ENCODE measurements at regions not wholly inside any gene's neighbourhood (a gene's known extent, or its start where the extent isn't known, plus 50 kb on each side); places are given as distances from the start of the nearest gene placed in this dataset.

DNA sequence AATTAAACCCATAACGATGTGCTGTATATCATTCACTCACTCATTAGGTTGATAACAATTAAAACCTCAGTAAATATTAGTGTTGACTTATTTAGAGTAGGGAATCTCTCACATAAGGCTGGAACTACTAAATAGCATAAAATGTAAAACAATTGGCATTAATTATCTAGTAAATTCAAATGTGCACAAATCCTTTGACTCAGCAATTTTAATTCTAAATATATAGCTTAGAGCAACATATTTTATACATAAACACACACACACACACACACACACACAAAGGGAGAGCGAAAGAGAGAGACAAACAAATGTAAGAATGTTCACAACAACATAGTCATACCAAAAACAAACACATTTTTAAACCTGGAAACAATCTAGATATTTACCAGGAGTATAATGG is 443.1 kb upstream of the KCNH7 start:
- H3K9me3 ChIP-seq (ENCODE audit: control insufficient read depth, low read length): no peaks in the 10 kb centered on the region
- no peak overlapping the region for H3K4me3 ChIP-seq (ENCODE audit: extremely low read depth, insufficient read depth, low read length, poor library complexity, severe bottlenecking)
- no CpG with 5 or more reads among the region's 2 CpGs for WGBS, 2 experiments (ENCODE audit: insufficient coverage in 2 of 2)
- H3K36me3 ChIP-seq (ENCODE audit: control insufficient read depth, insufficient read depth, low read length): no peaks in the 10 kb centered on the region
- H3K4me1 ChIP-seq (ENCODE audit: control insufficient read depth, insufficient read depth, low read length, poor library complexity, severe bottlenecking): no peaks in the 10 kb centered on the region
- H3K27ac ChIP-seq (ENCODE audit: low read depth, low read length, severe bottlenecking): no peak overlapping the region

GRCh38 chr2:163269374-163270021 is 430.9 kb upstream of the KCNH7 start:
- no peak overlapping the region for H3K4me3 ChIP-seq (ENCODE audit: extremely low read depth, insufficient read depth, low read length, poor library complexity, severe bottlenecking)
- WGBS, 2 experiments (ENCODE audit: insufficient coverage in 2 of 2): 100% methylated on average over 1 of the region's 9 CpGs
- H3K36me3 ChIP-seq (ENCODE audit: control insufficient read depth, insufficient read depth, low read length): no peaks in the 10 kb centered on the region
- H3K9me3 ChIP-seq (ENCODE audit: control insufficient read depth, low read length): peaks cover 4% of the 10 kb centered on the region
- H3K4me1 ChIP-seq (ENCODE audit: control insufficient read depth, insufficient read depth, low read length, poor library complexity, severe bottlenecking): no peaks in the 10 kb centered on the region
- H3K27ac ChIP-seq (ENCODE audit: low read depth, low read length, severe bottlenecking): no peak overlapping the region

GRCh38 chr2:163266772-163267171 is 428.2 kb upstream of the KCNH7 start:
- Histone ChIP-seq H3K4me3 (ENCODE audit: extremely low read depth, insufficient read depth, low read length, poor library complexity, severe bottlenecking) (no peak overlapping the region), H3K27ac (ENCODE audit: low read depth, low read length, severe bottlenecking) (no peak overlapping the region), H3K36me3 (ENCODE audit: control insufficient read depth, insufficient read depth, low read length) (no peaks in the 10 kb centered on the region), H3K9me3 (ENCODE audit: control insufficient read depth, low read length) (no peaks in the 10 kb centered on the region), H3K4me1 (ENCODE audit: control insufficient read depth, insufficient read depth, low read length, poor library complexity, severe bottlenecking) (no peaks in the 10 kb centered on the region)
- WGBS, 2 experiments (ENCODE audit: insufficient coverage in 2 of 2): 83% methylated on average over 1 of the region's 1 CpG; no CpG with 5 or more reads in 1 of the 2 experiments

- Histone ChIP-seq H3K9me3 (ENCODE audit: control insufficient read depth, low read length) (no peaks in the 10 kb centered on the region), H3K27ac (ENCODE audit: low read depth, low read length, severe bottlenecking) (no peak overlapping the region), H3K4me3 (ENCODE audit: extremely low read depth, insufficient read depth, low read length, poor library complexity, severe bottlenecking) (no peak overlapping the region), H3K36me3 (ENCODE audit: control insufficient read depth, insufficient read depth, low read length) (no peaks in the 10 kb centered on the region), H3K4me1 (ENCODE audit: control insufficient read depth, insufficient read depth, low read length, poor library complexity, severe bottlenecking) (no peaks in the 10 kb centered on the region)
Measured at GRCh38 chr2:163265562-163265961, 427.0 kb upstream of the KCNH7 start.

- H3K36me3 ChIP-seq (ENCODE audit: control insufficient read depth, insufficient read depth, low read length): no peaks in the 10 kb centered on the region
- no peak overlapping the region for H3K27ac ChIP-seq (ENCODE audit: low read depth, low read length, severe bottlenecking)
- no peak overlapping the region for H3K4me3 ChIP-seq (ENCODE audit: extremely low read depth, insufficient read depth, low read length, poor library complexity, severe bottlenecking)
- WGBS, 2 experiments (ENCODE audit: insufficient coverage in 2 of 2): 71% methylated on average over 1 of the region's 1 CpG; no CpG with 5 or more reads in 1 of the 2 experiments
- H3K4me1 ChIP-seq (ENCODE audit: control insufficient read depth, insufficient read depth, low read length, poor library complexity, severe bottlenecking): no peaks in the 10 kb centered on the region
- no peaks in the 10 kb centered on the region for H3K9me3 ChIP-seq (ENCODE audit: control insufficient read depth, low read length)
Measured at GRCh38 chr2:163264341-163264740, 425.8 kb upstream of the KCNH7 start.

GRCh38 chr2:163259489-163259888 is 420.9 kb upstream of the KCNH7 start:
- Histone ChIP-seq H3K4me3 (ENCODE audit: extremely low read depth, insufficient read depth, low read length, poor library complexity, severe bottlenecking) (no peak overlapping the region), H3K9me3 (ENCODE audit: control insufficient read depth, low read length) (no peaks in the 10 kb centered on the region), H3K27ac (ENCODE audit: low read depth, low read length, severe bottlenecking) (no peak overlapping the region), H3K4me1 (ENCODE audit: control insufficient read depth, insufficient read depth, low read length, poor library complexity, severe bottlenecking) (no peaks in the 10 kb centered on the region), H3K36me3 (ENCODE audit: control insufficient read depth, insufficient read depth, low read length) (no peaks in the 10 kb centered on the region)

DNA sequence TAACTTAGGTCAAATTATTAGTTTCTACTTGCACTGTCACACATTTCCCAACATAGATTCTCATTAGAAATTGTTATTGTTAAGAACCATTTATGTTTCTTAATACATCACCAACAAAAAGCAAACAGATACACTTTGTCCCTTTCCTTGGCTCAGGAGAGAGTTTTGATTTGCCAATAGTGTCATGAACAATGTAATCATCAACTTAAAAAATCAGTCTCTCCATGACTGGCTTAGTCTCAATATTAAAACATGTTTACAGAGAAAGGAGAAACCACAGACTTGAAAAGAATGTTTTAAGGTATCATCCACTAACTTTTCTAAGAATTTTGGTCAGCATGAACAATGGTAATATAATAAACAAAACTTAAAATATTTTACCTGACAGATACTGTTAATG is 416.5 kb upstream of the KCNH7 start:
- Histone ChIP-seq H3K4me1 (ENCODE audit: control insufficient read depth, insufficient read depth, low read length, poor library complexity, severe bottlenecking) (no peaks in the 10 kb centered on the region), H3K9me3 (ENCODE audit: control insufficient read depth, low read length) (no peaks in the 10 kb centered on the region), H3K4me3 (ENCODE audit: extremely low read depth, insufficient read depth, low read length, poor library complexity, severe bottlenecking) (no peak overlapping the region), H3K27ac (ENCODE audit: low read depth, low read length, severe bottlenecking) (no peak overlapping the region), H3K36me3 (ENCODE audit: control insufficient read depth, insufficient read depth, low read length) (no peaks in the 10 kb centered on the region)

DNA sequence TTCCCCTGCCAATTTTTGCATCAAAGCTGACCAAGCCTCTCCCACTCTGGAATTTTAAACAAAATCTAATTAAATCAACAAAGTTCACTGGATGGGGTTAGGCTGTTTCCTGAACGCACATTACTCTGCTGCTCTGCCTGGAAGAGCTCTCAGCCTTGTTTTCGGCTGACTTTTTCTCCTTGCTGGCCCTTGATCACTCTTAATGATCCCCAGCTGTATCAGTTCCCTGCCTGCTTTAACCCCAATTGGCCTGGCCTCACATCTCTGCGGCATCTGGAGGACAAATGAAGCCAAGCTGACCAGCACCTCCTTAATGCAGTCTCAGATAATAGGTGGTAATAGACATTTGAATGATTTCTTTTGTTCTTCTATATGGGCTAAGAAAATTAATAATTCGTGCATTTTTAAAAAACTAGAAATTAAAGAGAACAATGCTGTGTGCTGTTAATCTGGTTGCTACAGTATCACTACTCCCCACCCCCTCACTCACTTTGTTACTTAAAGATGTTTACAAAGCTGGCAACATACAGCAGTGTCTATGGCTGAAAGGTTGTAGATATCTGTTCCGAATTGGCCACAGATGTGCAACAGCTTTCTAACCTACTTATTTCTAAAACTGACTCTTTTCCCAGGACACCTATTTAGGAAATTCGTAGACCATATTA is 415.2 kb upstream of the KCNH7 start:
- H3K9me3 ChIP-seq (ENCODE audit: control insufficient read depth, low read length): no peaks in the 10 kb centered on the region
- no peaks in the 10 kb centered on the region for H3K4me1 ChIP-seq (ENCODE audit: control insufficient read depth, insufficient read depth, low read length, poor library complexity, severe bottlenecking)
- H3K27ac ChIP-seq (ENCODE audit: low read depth, low read length, severe bottlenecking): no peak overlapping the region
- WGBS, 2 experiments (ENCODE audit: insufficient coverage in 2 of 2): 76% methylated on average over 2 of the region's 6 CpGs
- no peak overlapping the region for H3K4me3 ChIP-seq (ENCODE audit: extremely low read depth, insufficient read depth, low read length, poor library complexity, severe bottlenecking)
- H3K36me3 ChIP-seq (ENCODE audit: control insufficient read depth, insufficient read depth, low read length): no peaks in the 10 kb centered on the region

- WGBS, 2 experiments (ENCODE audit: insufficient coverage in 2 of 2): 80 to 88% methylated on average over 1 of the region's 3 CpGs
- H3K27ac ChIP-seq (ENCODE audit: low read depth, low read length, severe bottlenecking): no peak overlapping the region
- no peak overlapping the region for H3K4me3 ChIP-seq (ENCODE audit: extremely low read depth, insufficient read depth, low read length, poor library complexity, severe bottlenecking)
- no peaks in the 10 kb centered on the region for H3K36me3 ChIP-seq (ENCODE audit: control insufficient read depth, insufficient read depth, low read length)
- no peaks in the 10 kb centered on the region for H3K9me3 ChIP-seq (ENCODE audit: control insufficient read depth, low read length)
- no peaks in the 10 kb centered on the region for H3K4me1 ChIP-seq (ENCODE audit: control insufficient read depth, insufficient read depth, low read length, poor library complexity, severe bottlenecking)
Measured at GRCh38 chr2:163252199-163252598, 413.6 kb upstream of the KCNH7 start.

- H3K27ac ChIP-seq (ENCODE audit: low read depth, low read length, severe bottlenecking): no peak overlapping the region
- no peaks in the 10 kb centered on the region for H3K9me3 ChIP-seq (ENCODE audit: control insufficient read depth, low read length)
- 88 to 96% methylated on average over 3 of the region's 5 CpGs for WGBS, 2 experiments (ENCODE audit: insufficient coverage in 2 of 2)
- H3K36me3 ChIP-seq (ENCODE audit: control insufficient read depth, insufficient read depth, low read length): no peaks in the 10 kb centered on the region
- H3K4me3 ChIP-seq (ENCODE audit: extremely low read depth, insufficient read depth, low read length, poor library complexity, severe bottlenecking): no peak overlapping the region
- no peaks in the 10 kb centered on the region for H3K4me1 ChIP-seq (ENCODE audit: control insufficient read depth, insufficient read depth, low read length, poor library complexity, severe bottlenecking)
Measured at GRCh38 chr2:163248376-163249253, 410.0 kb upstream of the KCNH7 start.

- Histone ChIP-seq H3K36me3 (ENCODE audit: control insufficient read depth, insufficient read depth, low read length) (no peaks in the 10 kb centered on the region), H3K27ac (ENCODE audit: low read depth, low read length, severe bottlenecking) (no peak overlapping the region), H3K9me3 (ENCODE audit: control insufficient read depth, low read length) (no peaks in the 10 kb centered on the region), H3K4me1 (ENCODE audit: control insufficient read depth, insufficient read depth, low read length, poor library complexity, severe bottlenecking) (no peaks in the 10 kb centered on the region), H3K4me3 (ENCODE audit: extremely low read depth, insufficient read depth, low read length, poor library complexity, severe bottlenecking) (no peak overlapping the region)
- 55% methylated on average over 2 of the region's 2 CpGs; no CpG with 5 or more reads in 1 of the 2 experiments for WGBS, 2 experiments (ENCODE audit: insufficient coverage in 2 of 2)
Measured at GRCh38 chr2:163247847-163248220, 409.3 kb upstream of the KCNH7 start.

Measured in mesodermal cell (in vitro differentiated cells).